ENCODE measurements at regions not wholly inside any gene's neighbourhood (a gene's known extent, or its start where the extent isn't known, plus 50 kb on each side); places are given as distances from the start of the nearest gene placed in this dataset.

GRCh38 chr3:155012584-155012983 is 67.5 kb upstream of the MME start:
- TF ChIP-seq NFIC (IDR thresholded peaks at IDR 0.05): no peak
- no peak for TF ChIP-seq CREB1 (IDR thresholded peaks at IDR 0.05; ENCODE audit: low read depth)
- no peak for TF ChIP-seq USF1 (IDR thresholded peaks at IDR 0.05)
- TF ChIP-seq REST (IDR thresholded peaks at IDR 0.05; ENCODE audit: low read depth): no peak

DNA sequence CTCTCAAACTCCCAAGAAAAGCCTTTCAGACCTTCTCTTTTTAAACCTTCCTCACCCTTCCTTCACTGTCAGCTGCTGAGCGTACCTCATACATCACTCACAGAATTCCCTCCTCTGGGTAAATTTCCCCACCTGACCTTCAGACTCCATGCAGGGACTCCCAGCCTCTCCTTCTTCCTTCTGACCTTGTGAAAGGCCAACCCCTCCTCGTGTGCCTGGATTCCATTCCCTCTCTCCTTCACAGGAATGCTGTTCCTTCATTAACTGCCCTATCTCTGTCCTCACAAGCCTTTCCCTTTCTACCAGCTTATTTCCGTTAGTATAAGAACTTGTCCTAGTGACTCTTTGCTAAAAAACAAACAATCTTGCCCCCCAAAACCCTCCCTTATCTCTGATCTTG is 69.7 kb upstream of the MME start:
- TF ChIP-seq, protein P1, sequence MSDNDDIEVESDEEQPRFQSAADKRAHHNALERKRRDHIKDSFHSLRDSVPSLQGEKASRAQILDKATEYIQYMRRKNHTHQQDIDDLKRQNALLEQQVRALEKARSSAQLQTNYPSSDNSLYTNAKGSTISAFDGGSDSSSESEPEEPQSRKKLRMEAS (IDR thresholded peaks at IDR 0.05): no peak
- TF ChIP-seq YY1 (IDR thresholded peaks at IDR 0.05; ENCODE audit: low read depth): no peak
- no peak for TF ChIP-seq ZBTB7A (IDR thresholded peaks at IDR 0.05; ENCODE audit: low read depth)
- no peak for TF ChIP-seq TCF12 (IDR thresholded peaks at IDR 0.05; ENCODE audit: low read depth)
- TF ChIP-seq RAD21 (IDR thresholded peaks at IDR 0.05; ENCODE audit: low read depth): no peak

DNA sequence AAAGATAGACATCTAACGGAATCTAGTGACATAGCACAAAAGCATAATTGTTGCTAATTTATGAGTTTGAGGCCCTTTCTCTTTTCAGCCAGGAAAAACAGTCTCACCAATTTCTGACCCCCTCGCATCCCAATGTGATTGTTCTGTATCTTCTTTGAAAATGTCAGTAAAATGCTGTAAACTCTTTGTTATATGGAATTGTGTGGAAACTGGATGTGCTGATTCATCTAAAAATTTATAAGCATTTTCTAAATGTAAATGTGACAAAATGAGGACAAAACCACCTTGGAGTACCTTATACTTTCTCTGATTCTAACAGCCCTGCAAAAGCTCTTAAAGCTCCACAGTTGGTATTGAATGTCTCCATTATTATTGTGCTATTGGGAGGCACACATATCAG is 70.9 kb upstream of the MME start:
- TF ChIP-seq USF1 (IDR thresholded peaks at IDR 0.05) (no peak), NFIC (IDR thresholded peaks at IDR 0.05) (no peak), FOXM1 (IDR thresholded peaks at IDR 0.05; ENCODE audit: borderline replicate concordance, low read depth) (no peak), CREB1 (IDR thresholded peaks at IDR 0.05; ENCODE audit: low read depth) (no peak), CEBPB (IDR thresholded peaks at IDR 0.05) (no peak), REST (IDR thresholded peaks at IDR 0.05; ENCODE audit: low read depth) (no peak), TAF1 (IDR thresholded peaks at IDR 0.05; ENCODE audit: low read depth) (no peak), YY1 (IDR thresholded peaks at IDR 0.05; ENCODE audit: low read depth) (no peak), EGR1 (IDR thresholded peaks at IDR 0.05) (no peak), ZBTB7A (IDR thresholded peaks at IDR 0.05; ENCODE audit: low read depth) (no peak), RAD21 (IDR thresholded peaks at IDR 0.05; ENCODE audit: low read depth) (no peak), TCF12 (IDR thresholded peaks at IDR 0.05; ENCODE audit: low read depth) (no peak), EP300 (IDR thresholded peaks at IDR 0.05; ENCODE audit: borderline replicate concordance) (no peak), TEAD4 (IDR thresholded peaks at IDR 0.05) (no peak)
- TF ChIP-seq, protein P1 (IDR thresholded peaks at IDR 0.05): no peak

DNA sequence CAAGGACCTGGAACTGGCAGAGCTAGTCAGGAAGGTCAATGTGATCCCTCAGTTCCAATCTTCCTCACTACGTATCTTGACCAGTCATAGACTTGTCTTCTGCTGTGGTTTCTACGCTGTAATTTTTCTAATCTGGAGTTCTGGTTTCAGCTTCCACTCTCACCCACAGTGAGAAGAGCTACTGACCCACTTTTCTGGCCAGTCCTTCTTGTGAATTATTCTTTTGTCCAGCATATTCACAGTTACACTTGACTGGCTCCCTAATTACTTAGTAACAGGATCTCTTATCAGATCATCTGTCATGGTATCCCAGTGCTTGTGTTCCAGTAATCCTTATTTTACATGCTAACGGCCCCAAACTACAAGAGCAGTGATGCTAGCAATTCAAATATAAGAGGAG is 72.4 kb upstream of the MME start:
- no peak for TF ChIP-seq RAD21 (IDR thresholded peaks at IDR 0.05; ENCODE audit: low read depth)
- no peak for TF ChIP-seq EGR1 (IDR thresholded peaks at IDR 0.05)
- TF ChIP-seq EP300 (IDR thresholded peaks at IDR 0.05; ENCODE audit: borderline replicate concordance): no peak
- no peak for TF ChIP-seq FOXM1 (IDR thresholded peaks at IDR 0.05; ENCODE audit: borderline replicate concordance, low read depth)
- TF ChIP-seq CEBPB (IDR thresholded peaks at IDR 0.05): no peak
- no peak for TF ChIP-seq TCF12 (IDR thresholded peaks at IDR 0.05; ENCODE audit: low read depth)
- TF ChIP-seq TAF1 (IDR thresholded peaks at IDR 0.05; ENCODE audit: low read depth): no peak
- no peak for TF ChIP-seq ZBTB7A (IDR thresholded peaks at IDR 0.05; ENCODE audit: low read depth)
- no peak for TF ChIP-seq USF1 (IDR thresholded peaks at IDR 0.05)
- TF ChIP-seq, protein P1 (IDR thresholded peaks at IDR 0.05): no peak
- no peak for TF ChIP-seq YY1 (IDR thresholded peaks at IDR 0.05; ENCODE audit: low read depth)
- no peak for TF ChIP-seq NFIC (IDR thresholded peaks at IDR 0.05)

GRCh38 chr3:155001289-155002010 is 78.7 kb upstream of the MME start:
- no peak for TF ChIP-seq YY1 (IDR thresholded peaks at IDR 0.05; ENCODE audit: low read depth)
- TF ChIP-seq CEBPB (IDR thresholded peaks at IDR 0.05): no peak
- TF ChIP-seq CREB1 (IDR thresholded peaks at IDR 0.05; ENCODE audit: low read depth): no peak
- no peak for TF ChIP-seq NFIC (IDR thresholded peaks at IDR 0.05)
- TF ChIP-seq TCF12 (IDR thresholded peaks at IDR 0.05; ENCODE audit: low read depth): no peak
- TF ChIP-seq EGR1 (IDR thresholded peaks at IDR 0.05): no peak
- TF ChIP-seq USF1 (IDR thresholded peaks at IDR 0.05): no peak
- TF ChIP-seq, protein P1 (IDR thresholded peaks at IDR 0.05): no peak
- TF ChIP-seq EP300 (IDR thresholded peaks at IDR 0.05; ENCODE audit: borderline replicate concordance): no peak
- no peak for TF ChIP-seq FOXM1 (IDR thresholded peaks at IDR 0.05; ENCODE audit: borderline replicate concordance, low read depth)
- TF ChIP-seq REST (IDR thresholded peaks at IDR 0.05; ENCODE audit: low read depth): no peak
- TF ChIP-seq ZBTB7A (IDR thresholded peaks at IDR 0.05; ENCODE audit: low read depth): no peak
- no peak for TF ChIP-seq RAD21 (IDR thresholded peaks at IDR 0.05; ENCODE audit: low read depth)
- no peak for TF ChIP-seq TEAD4 (IDR thresholded peaks at IDR 0.05)
